ENCODE measurements at regions not wholly inside any gene's neighbourhood (a gene's known extent, or its start where the extent isn't known, plus 50 kb on each side); places are given as distances from the start of the nearest gene placed in this dataset.

- no peak for DNase-seq (ENCODE audit: low spot score)
- Histone ChIP-seq H3K36me3 (no peaks in the 10 kb centered on the region), H3K4me3 (no peak overlapping the region), H3K27ac (no peak overlapping the region), H3K4me1 (no peaks in the 10 kb centered on the region), H3K9me3 (no peaks in the 10 kb centered on the region), H3K27me3 (no peaks in the 10 kb centered on the region)
- no peak for TF ChIP-seq CTCF (IDR thresholded peaks at IDR 0.05)
Measured at GRCh38 chr2:167855211-167855610, 392.2 kb downstream of the STK39 start.

- no peak for TF ChIP-seq CTCF (IDR thresholded peaks at IDR 0.05)
- H3K36me3 ChIP-seq, result no peaks in the 10 kb centered on the region
- no peaks in the 10 kb centered on the region for H3K9me3 ChIP-seq
- no peak overlapping the region for H3K27ac ChIP-seq
- DNase-seq (ENCODE audit: low spot score), result no peak
- no peaks in the 10 kb centered on the region for H3K27me3 ChIP-seq
- no peaks in the 10 kb centered on the region for H3K4me1 ChIP-seq
- no peak overlapping the region for H3K4me3 ChIP-seq
Measured at GRCh38 chr2:167853717-167854116, 393.7 kb downstream of the STK39 start.

- DNase-seq (ENCODE audit: low spot score), result no peak
- no peak overlapping the region for H3K27ac ChIP-seq
- no peaks in the 10 kb centered on the region for H3K4me1 ChIP-seq
- no peaks in the 10 kb centered on the region for H3K9me3 ChIP-seq
- no peak for TF ChIP-seq CTCF (IDR thresholded peaks at IDR 0.05)
- H3K36me3 ChIP-seq, result no peaks in the 10 kb centered on the region
- H3K27me3 ChIP-seq, result no peaks in the 10 kb centered on the region
- no peak overlapping the region for H3K4me3 ChIP-seq
Measured at GRCh38 chr2:167851876-167852275, 395.5 kb downstream of the STK39 start.

- DNase-seq (ENCODE audit: low spot score), result no peak
Measured at GRCh38 chr2:167851323-167851860, 396.0 kb downstream of the STK39 start.

GRCh38 chr2:167844714-167845530 lies 402.5 kb downstream of the STK39 start:
- TF ChIP-seq CTCF (IDR thresholded peaks at IDR 0.05), result no peak
- H3K4me3 ChIP-seq, result no peak overlapping the region
- H3K27ac ChIP-seq, result no peak overlapping the region
- no peaks in the 10 kb centered on the region for H3K4me1 ChIP-seq
- H3K27me3 ChIP-seq, result no peaks in the 10 kb centered on the region
- DNase-seq (ENCODE audit: low spot score), result no peak
- H3K9me3 ChIP-seq, result no peaks in the 10 kb centered on the region
- no peaks in the 10 kb centered on the region for H3K36me3 ChIP-seq

More at GRCh38 chr2:167851323-167851860, 396.0 kb downstream of the STK39 start:
- no peak overlapping the region for H3K27ac ChIP-seq
- TF ChIP-seq CTCF (IDR thresholded peaks at IDR 0.05), result no peak
- H3K9me3 ChIP-seq, result no peaks in the 10 kb centered on the region
- H3K36me3 ChIP-seq, result no peaks in the 10 kb centered on the region
- H3K27me3 ChIP-seq, result no peaks in the 10 kb centered on the region
- no peak overlapping the region for H3K4me3 ChIP-seq
- no peaks in the 10 kb centered on the region for H3K4me1 ChIP-seq
